HG02840 (cell line): ENCODE measurements at regions not wholly inside any gene's neighbourhood (a gene's known extent, or its start where the extent isn't known, plus 50 kb on each side); places are given as distances from the start of the nearest gene placed in this dataset.

Experiments used
- ATAC-seq: cut with Tn5 transposase; IDR thresholded peaks from one replicate; pipeline ENCODE4 v1.9.1; 2021; ENCODE audit warnings: mild to moderate bottlenecking, moderate library complexity, moderate number of reproducible peaks; ENCODE audit not compliant: unreplicated experiment, low FRiP score

- no peak for ATAC-seq
These were observed 142.9 kb upstream of the IL12A start for GRCh38 chr3:159845737-159846136.

- ATAC-seq = no peak
These were observed 142.4 kb upstream of the IL12A start for GRCh38 chr3:159846255-159846654.

- no peak for ATAC-seq
These were observed 140.1 kb upstream of the IL12A start for GRCh38 chr3:159848348-159849118.

GRCh38 chr3:159850481-159850880 is 138.2 kb upstream of the IL12A start:
- ATAC-seq = no peak

- no peak for ATAC-seq
These were observed 136.4 kb upstream of the IL12A start for GRCh38 chr3:159852266-159852665.

GRCh38 chr3:159852821-159853505 is 135.7 kb upstream of the IL12A start:
- no peak for ATAC-seq

- ATAC-seq = no peak
These were observed 135.2 kb upstream of the IL12A start for GRCh38 chr3:159853506-159853864.

- no peak for ATAC-seq
These were observed 134.0 kb upstream of the IL12A start for GRCh38 chr3:159854500-159855124.

- no peak for ATAC-seq
These were observed 132.9 kb upstream of the IL12A start for GRCh38 chr3:159855599-159856346.

- no peak for ATAC-seq
These were observed 132.0 kb upstream of the IL12A start for GRCh38 chr3:159856590-159857104.

GRCh38 chr3:159857840-159858239 is 130.8 kb upstream of the IL12A start:
- ATAC-seq = no peak

- ATAC-seq = no peak
These were observed 130.0 kb upstream of the IL12A start for GRCh38 chr3:159858650-159859049.

- ATAC-seq = no peak
These were observed 129.2 kb upstream of the IL12A start for GRCh38 chr3:159859424-159859823.

- no peak for ATAC-seq
These were observed 128.8 kb upstream of the IL12A start for GRCh38 chr3:159859836-159860235.

GRCh38 chr3:159860269-159861116 is 128.1 kb upstream of the IL12A start:
- ATAC-seq = no peak

GRCh38 chr3:159861369-159861987 is 127.2 kb upstream of the IL12A start:
- peak; percentile 70 for ATAC-seq

- ATAC-seq = no peak
These were observed 123.5 kb upstream of the IL12A start for GRCh38 chr3:159865041-159865579.

- ATAC-seq = no peak
These were observed 122.4 kb upstream of the IL12A start for GRCh38 chr3:159866201-159866746.

- ATAC-seq = no peak
These were observed 121.3 kb upstream of the IL12A start for GRCh38 chr3:159867372-159867771.
